Brain microvascular endothelial cell (primary cell): ENCODE measurements at regions not wholly inside any gene's neighbourhood (a gene's known extent, or its start where the extent isn't known, plus 50 kb on each side); places are given as distances from the start of the nearest gene placed in this dataset.

Experiments used
- DNase-seq: peaks from one replicate; pipeline ENCODE4 v3.0.0-alpha.2; 2020
- H3K27ac ChIP-seq: fragments of 250-450 bp; sonication (Bioruptor Pico); 2 replicates; pipeline ENCODE4 v1.5.1; 2020; ENCODE audit warnings: mild to moderate bottlenecking, moderate library complexity
- H3K27me3 ChIP-seq: fragments of 250-450 bp; sonication (Bioruptor Pico); replicated peaks from 2 replicates; pipeline ENCODE4 v1.5.1; 2020; ENCODE audit warnings: mild to moderate bottlenecking
- H3K36me3 ChIP-seq: fragments of 250-450 bp; sonication (Bioruptor Pico); replicated peaks from 2 replicates; pipeline ENCODE4 v1.5.1; 2020; ENCODE audit warnings: mild to moderate bottlenecking
- H3K4me3 ChIP-seq: 2 replicates; pipeline ENCODE4 v1.5.1; 2011; ENCODE audit warnings: low read depth, mild to moderate bottlenecking, control low read depth, low read length, moderate library complexity
- in situ Hi-C: cut with HindIII; loops from 2 replicates; pipeline ENCODE4 v1.10.0; 2017; ENCODE audit warnings: low sequenced_read_pairs, low pct_ligation_motif_present
- TF ChIP-seq, protein P1 (sequence below): IDR thresholded peaks from 2 replicates; pipeline ENCODE4 v1.5.1; 2011; ENCODE audit warnings: low read depth, mild to moderate bottlenecking, moderate library complexity, low read length, control low read depth, inconsistent platforms; ENCODE audit errors: missing control alignments

- H3K27ac ChIP-seq, result no peak overlapping the region
- no peak for DNase-seq
- no peak overlapping the region for H3K4me3 ChIP-seq
- in situ Hi-C loops, result no loop called here
- TF ChIP-seq, protein P1, sequence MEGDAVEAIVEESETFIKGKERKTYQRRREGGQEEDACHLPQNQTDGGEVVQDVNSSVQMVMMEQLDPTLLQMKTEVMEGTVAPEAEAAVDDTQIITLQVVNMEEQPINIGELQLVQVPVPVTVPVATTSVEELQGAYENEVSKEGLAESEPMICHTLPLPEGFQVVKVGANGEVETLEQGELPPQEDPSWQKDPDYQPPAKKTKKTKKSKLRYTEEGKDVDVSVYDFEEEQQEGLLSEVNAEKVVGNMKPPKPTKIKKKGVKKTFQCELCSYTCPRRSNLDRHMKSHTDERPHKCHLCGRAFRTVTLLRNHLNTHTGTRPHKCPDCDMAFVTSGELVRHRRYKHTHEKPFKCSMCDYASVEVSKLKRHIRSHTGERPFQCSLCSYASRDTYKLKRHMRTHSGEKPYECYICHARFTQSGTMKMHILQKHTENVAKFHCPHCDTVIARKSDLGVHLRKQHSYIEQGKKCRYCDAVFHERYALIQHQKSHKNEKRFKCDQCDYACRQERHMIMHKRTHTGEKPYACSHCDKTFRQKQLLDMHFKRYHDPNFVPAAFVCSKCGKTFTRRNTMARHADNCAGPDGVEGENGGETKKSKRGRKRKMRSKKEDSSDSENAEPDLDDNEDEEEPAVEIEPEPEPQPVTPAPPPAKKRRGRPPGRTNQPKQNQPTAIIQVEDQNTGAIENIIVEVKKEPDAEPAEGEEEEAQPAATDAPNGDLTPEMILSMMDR, result no peak
- H3K27me3 ChIP-seq, result no peaks in the 10 kb centered on the region
- H3K36me3 ChIP-seq, result no peaks in the 10 kb centered on the region
Observed at GRCh38 chr11:45455536-45455935, 169.4 kb upstream of the SYT13 start.

GRCh38 chr11:45454917-45455401 lies 168.8 kb upstream of the SYT13 start:
- no peaks in the 10 kb centered on the region for H3K27me3 ChIP-seq
- TF ChIP-seq, protein P1, result no peak
- H3K27ac ChIP-seq, result no peak overlapping the region
- H3K36me3 ChIP-seq, result no peaks in the 10 kb centered on the region
- in situ Hi-C loops, result no loop called here
- no peak for DNase-seq
- H3K4me3 ChIP-seq, result no peak overlapping the region

- H3K4me3 ChIP-seq, result no peak overlapping the region
- no peaks in the 10 kb centered on the region for H3K36me3 ChIP-seq
- in situ Hi-C loops, result no loop called here
- TF ChIP-seq, protein P1, result no peak
- no peak for DNase-seq
- H3K27me3 ChIP-seq, result no peaks in the 10 kb centered on the region
- H3K27ac ChIP-seq, result no peak overlapping the region
Observed at GRCh38 chr11:45453721-45454120, 167.6 kb upstream of the SYT13 start.

- peaks cover 4% of the 10 kb centered on the region for H3K27me3 ChIP-seq
- no peaks in the 10 kb centered on the region for H3K36me3 ChIP-seq
- no peak overlapping the region for H3K4me3 ChIP-seq
- H3K27ac ChIP-seq, result no peak overlapping the region
- peak; percentile 6 for DNase-seq
- in situ Hi-C loops, result no loop called here
- TF ChIP-seq, protein P1, result no peak
Observed at GRCh38 chr11:45451766-45452440, 165.8 kb upstream of the SYT13 start.

DNA sequence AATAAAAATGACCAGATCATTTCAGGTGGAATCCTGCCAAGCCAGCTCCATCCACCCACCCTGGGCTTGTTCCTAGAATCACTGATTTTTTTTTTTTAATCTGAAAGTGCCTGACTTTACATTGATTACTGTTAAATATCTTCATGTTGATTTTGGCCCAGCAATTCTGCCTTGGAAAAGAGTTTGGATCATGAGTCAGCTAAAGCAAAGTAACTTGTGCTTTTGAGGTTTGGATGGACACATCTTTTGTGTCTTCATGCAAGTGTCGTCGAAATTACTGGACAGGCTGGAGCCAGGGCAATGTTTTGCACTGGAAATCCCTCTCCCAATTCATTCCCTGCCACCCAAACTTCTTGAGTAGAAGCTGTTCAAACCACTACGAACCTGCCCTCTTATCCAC lies 164.0 kb upstream of the SYT13 start:
- in situ Hi-C loops, result no loop called here
- H3K27ac ChIP-seq, result no peak overlapping the region
- H3K27me3 ChIP-seq, result peaks cover 6% of the 10 kb centered on the region

More for the DNA sequence above, 164.0 kb upstream of the SYT13 start:
- no peaks in the 10 kb centered on the region for H3K36me3 ChIP-seq
- no peak overlapping the region for H3K4me3 ChIP-seq
- TF ChIP-seq, protein P1, result no peak
- DNase-seq, result peak; percentile 23
